Kidney epithelial cell (primary cell): ENCODE measurements at regions not wholly inside any gene's neighbourhood (a gene's known extent, or its start where the extent isn't known, plus 50 kb on each side); places are given as distances from the start of the nearest gene placed in this dataset.

Source experiments
- DNase-seq: peaks from one replicate; pipeline ENCODE4 v3.0.0-alpha.2; 2010; ENCODE audit warnings: low read depth
- H3K27me3 ChIP-seq: 2 replicates; pipeline ENCODE4 v1.6.0; 2011; ENCODE audit warnings: low read length; ENCODE audit not compliant: control insufficient read depth, insufficient read depth
- H3K36me3 ChIP-seq: 2 replicates; pipeline ENCODE4 v1.5.1; 2011; ENCODE audit warnings: low read length; ENCODE audit not compliant: control insufficient read depth, insufficient read depth
- H3K4me3 ChIP-seq: 2 replicates; pipeline ENCODE4 v1.5.1; 2011; ENCODE audit warnings: low read depth, mild to moderate bottlenecking, control low read depth, low read length
- CTCF ChIP-seq: IDR thresholded peaks from 2 replicates; pipeline ENCODE4 v1.5.1; 2011; ENCODE audit warnings: mild to moderate bottlenecking, moderate library complexity, low read length, control low read depth, inconsistent platforms; ENCODE audit not compliant: insufficient read depth, poor library complexity, severe bottlenecking

GRCh38 chr2:9741110-9741509 is 102.2 kb upstream of the TAF1B start:
- H3K36me3 ChIP-seq, result no peaks in the 10 kb centered on the region
- DNase-seq, result no peak
- no peak for TF ChIP-seq CTCF
- H3K27me3 ChIP-seq, result no peaks in the 10 kb centered on the region
- no peak overlapping the region for H3K4me3 ChIP-seq

GRCh38 chr2:9742601-9743000 is 100.7 kb upstream of the TAF1B start:
- H3K27me3 ChIP-seq, result no peaks in the 10 kb centered on the region
- H3K4me3 ChIP-seq, result no peak overlapping the region
- no peaks in the 10 kb centered on the region for H3K36me3 ChIP-seq
- DNase-seq, result no peak
- no peak for TF ChIP-seq CTCF

DNA sequence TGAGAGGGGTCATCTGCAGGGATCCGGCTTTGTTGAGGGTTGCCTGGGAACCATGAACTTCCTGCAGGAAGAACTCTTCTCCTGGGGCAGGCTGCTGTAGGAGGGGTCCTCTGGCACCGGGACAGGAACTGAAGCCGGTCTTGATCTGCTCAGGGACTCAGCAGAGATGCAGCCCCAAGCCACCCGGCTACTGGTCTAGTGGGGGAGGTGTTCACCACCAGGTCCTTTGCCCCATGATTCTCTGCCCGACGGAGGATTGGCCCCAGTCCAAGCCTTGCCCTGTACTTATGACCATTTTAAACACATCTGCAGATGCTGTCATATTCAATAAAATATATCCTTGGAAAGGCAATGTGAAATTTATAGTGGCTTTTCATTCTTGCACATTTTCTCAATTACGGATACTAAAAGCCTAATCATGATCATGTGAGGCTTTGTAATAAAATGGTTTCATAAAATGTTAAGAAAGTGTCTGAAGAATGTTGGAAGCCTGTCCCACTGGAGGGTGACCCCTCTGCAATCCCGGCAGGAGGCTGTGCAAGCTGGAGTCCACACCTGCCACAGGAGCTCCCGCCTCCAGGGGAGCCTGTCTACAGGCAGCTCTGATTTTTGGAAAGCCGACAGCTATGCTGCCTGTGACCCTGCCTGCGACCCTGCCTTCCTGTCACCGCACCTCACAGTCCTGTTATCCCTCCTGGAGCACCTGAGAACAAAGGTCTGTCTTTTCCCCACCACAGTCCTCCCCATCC is 98.8 kb upstream of the TAF1B start:
- H3K27me3 ChIP-seq, result no peaks in the 10 kb centered on the region
- no peak for TF ChIP-seq CTCF
- DNase-seq, result no peak
- no peaks in the 10 kb centered on the region for H3K36me3 ChIP-seq
- H3K4me3 ChIP-seq, result no peak overlapping the region

GRCh38 chr2:9745153-9745899 is 97.9 kb upstream of the TAF1B start:
- no peaks in the 10 kb centered on the region for H3K27me3 ChIP-seq
- H3K4me3 ChIP-seq, result no peak overlapping the region
- H3K36me3 ChIP-seq, result no peaks in the 10 kb centered on the region
- TF ChIP-seq CTCF, result no peak
- no peak for DNase-seq

DNA sequence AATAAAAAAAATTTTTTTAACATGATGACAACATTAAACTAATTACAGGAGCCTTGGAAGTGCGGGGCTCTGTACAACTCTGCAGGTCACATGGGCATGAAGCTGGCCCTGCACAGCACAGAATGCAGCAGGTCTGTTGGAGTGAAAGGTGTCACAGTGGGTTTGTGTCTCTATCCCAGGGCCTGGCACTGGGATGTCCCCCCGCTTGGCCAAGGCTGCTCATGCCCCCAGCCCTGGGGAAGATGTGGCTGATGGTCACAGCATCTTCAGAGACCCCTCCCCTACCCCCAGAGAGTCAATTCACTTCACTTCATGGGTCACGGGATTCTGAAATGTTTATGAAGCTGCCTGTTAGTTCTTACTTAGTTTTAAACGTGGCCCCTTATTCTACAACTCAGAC is 95.9 kb upstream of the TAF1B start:
- Histone ChIP-seq H3K36me3 (no peaks in the 10 kb centered on the region), H3K4me3 (no peak overlapping the region), H3K27me3 (no peaks in the 10 kb centered on the region)
- no peak for DNase-seq
- TF ChIP-seq CTCF, result no peak
